GM18951 (cell line): ENCODE measurements at regions not wholly inside any gene's neighbourhood (a gene's known extent, or its start where the extent isn't known, plus 50 kb on each side); places are given as distances from the start of the nearest gene placed in this dataset.

Experiments used
- POLR2A ChIP-seq: IDR thresholded peaks from 4 replicates; pipeline ENCODE4 v1.6.1; 2011; ENCODE audit warnings: mild to moderate bottlenecking; ENCODE audit not compliant: insufficient read length, insufficient read depth; ENCODE audit errors: extremely low read depth
- in situ Hi-C: fragments of 300-500 bp; cut with MboI; formaldehyde crosslinking; loops from one replicate; pipeline ENCODE4 v1.12.0; 2022; ENCODE audit warnings: low sequenced_read_pairs, mixed read lengths, inconsistent platforms; ENCODE audit not compliant: unreplicated experiment

DNA sequence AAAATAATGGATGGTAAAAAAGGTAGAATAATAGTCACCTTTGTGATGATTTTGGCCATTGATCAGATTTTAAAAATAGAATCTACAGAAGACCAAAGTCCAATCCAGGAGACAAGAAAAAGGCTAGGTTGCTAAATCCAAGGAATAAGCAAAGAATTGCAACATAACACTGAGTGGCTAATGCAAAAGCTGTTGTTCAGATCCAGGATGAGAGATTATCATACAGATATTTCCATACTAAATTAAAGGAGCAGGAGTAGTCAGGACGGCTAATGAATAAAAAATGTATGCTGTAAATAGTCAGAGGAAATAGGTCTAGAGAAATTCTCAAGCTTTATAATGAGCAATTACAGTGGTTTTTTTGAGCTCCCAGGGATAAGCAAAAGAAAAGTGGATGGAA is 745.9 kb upstream of the ACVR2A start:
- in situ Hi-C loops = loop anchor here (25.0 kb wide), 1 partner anchor 238 kb away; no protein-coding TSS in a partner anchor
- TF ChIP-seq POLR2A = no peak

DNA sequence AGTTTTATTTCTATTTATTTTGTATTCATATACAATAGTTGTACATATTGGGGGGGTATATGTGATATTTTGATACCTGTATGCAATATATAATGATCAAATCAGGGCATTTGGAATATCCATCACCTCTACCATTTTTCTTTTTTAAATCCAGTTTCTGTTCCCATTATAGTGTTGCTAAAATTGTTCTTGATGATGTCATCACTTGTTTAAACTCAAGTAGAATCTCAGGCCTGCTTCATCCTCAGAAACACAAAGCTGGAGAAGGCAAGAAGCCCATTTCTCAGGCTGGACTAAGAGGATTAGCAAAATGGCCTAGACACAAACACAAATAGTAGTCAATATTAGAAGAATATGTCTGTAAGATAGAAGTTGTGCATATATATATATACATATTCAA is 747.1 kb upstream of the ACVR2A start:
- TF ChIP-seq POLR2A = no peak
- in situ Hi-C loops = loop anchor here (25.0 kb wide), 1 partner anchor 240 kb away; no protein-coding TSS in a partner anchor

DNA sequence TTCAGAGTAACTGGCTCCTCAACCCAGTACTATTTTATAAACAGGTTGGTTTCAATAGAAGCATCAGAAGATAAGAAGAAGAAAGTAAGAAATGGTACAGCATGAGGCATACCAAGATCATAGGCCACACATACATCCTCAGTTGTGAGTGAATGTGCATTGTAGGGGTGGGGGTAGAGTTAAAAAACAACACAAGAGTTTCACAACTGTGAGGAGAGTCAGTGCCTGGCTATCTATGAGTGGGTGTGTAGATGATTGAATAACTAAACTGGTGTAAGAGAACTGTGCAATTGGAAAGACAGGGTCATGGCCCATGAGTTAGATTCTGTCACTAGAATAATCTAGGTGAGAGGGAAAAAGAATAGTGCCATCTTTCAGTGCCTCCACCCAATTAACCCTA is 748.2 kb upstream of the ACVR2A start:
- TF ChIP-seq POLR2A = no peak
- in situ Hi-C loops = loop anchor here (25.0 kb wide), 1 partner anchor 241 kb away; no protein-coding TSS in a partner anchor

DNA sequence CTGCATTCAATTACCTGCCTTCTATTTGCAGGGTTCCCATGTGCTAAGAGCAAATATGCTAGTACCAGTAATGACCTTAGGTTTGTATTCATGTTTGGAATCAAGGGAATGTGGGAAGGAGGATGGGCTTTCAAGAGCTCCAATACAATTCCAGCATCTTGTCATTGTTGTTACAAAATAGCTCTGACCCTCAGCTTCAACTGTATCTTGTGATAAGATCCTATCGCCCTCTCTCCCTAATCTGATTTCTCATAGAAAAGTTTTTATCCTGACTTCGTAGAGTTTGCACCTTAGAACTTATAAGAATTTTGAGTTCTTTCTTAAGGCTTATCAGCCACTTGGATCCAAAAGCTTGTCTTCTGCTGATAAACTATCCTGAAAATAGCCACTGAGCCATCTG is 749.5 kb upstream of the ACVR2A start:
- in situ Hi-C loops = loop anchor here (25.0 kb wide), 1 partner anchor 242 kb away; no protein-coding TSS in a partner anchor
- TF ChIP-seq POLR2A = no peak

DNA sequence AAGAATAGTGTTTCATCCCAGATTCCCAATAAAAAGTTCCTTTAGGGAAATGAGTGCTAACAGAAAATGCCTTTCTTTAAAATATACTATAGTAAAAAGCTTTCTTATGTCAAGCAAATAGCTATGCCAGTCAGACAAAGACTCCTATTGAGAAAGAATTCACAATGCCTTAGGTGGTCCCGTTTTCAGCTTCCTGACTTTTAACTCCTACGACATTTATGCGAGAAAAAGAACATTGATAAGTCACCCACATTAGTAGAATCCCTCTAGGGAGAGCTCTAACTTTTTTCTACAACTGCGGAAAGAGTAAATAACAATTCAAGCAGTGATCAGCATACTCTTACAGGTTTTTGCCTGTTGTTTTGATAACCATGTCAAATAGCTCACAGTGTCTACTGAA is 750.8 kb upstream of the ACVR2A start:
- no peak for TF ChIP-seq POLR2A
- in situ Hi-C loops = loop anchor here (25.0 kb wide), 1 partner anchor 243 kb away; no protein-coding TSS in a partner anchor

DNA sequence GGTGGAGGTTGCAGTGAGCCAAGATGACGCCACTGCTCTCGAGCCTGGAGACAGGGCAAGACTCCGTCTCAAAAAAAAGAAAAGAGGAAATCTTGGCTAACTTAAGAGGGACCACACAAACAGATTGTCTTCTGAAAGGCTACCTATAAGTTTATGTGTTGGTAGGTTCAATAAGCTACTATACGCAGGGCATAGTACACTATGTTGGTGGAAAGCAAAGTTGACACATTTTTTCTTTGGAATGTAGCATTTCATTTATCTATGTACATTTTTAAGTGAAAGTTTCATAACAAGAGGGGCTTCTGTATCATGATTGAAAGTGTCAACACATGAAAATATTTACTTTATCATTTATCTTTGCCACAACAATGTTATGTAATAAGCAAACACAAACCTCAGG is 752.6 kb upstream of the ACVR2A start:
- no peak for TF ChIP-seq POLR2A
- in situ Hi-C loops = loop anchor here (25.0 kb wide), 1 partner anchor 245 kb away; no protein-coding TSS in a partner anchor

DNA sequence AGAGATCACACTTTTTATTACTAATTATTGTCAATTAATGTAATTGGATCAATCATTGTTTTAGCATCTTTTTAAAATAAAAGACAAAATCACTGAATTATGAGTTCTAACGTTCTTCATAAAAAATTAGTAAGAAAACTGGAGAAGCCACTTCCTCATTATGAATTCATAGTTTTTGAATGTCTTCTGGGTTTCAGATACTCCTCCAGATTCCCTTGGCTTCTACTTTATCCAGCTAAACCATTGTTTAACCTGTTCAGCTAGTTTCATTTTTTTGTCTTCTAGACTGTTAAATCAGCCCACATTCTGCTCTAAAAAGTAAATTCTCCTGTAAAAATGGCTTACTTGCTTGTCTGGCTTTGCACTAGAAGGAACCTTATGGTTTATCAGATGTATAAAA is 753.4 kb upstream of the ACVR2A start:
- TF ChIP-seq POLR2A = no peak
- in situ Hi-C loops = loop anchor here (25.0 kb wide), 1 partner anchor 246 kb away; no protein-coding TSS in a partner anchor

DNA sequence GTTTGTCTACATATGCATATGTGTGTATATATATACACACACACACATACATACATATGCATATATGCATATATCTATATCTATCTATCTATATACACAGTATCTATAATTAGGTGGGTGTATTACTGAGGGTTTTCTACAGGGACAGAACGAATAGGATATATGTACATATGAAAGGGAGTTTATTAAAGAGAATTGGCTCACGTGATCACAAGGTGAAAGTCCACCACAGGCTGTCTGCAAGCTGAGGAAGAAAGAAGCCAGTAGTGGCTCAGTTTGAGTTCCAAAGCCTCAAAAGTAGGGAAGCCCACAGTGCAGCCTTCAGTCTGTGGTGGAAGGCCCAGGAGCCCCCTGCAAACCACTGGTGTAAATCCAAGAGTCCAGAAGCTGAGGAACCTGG is 756.0 kb upstream of the ACVR2A start:
- TF ChIP-seq POLR2A = no peak
- in situ Hi-C loops = loop anchor here (25.0 kb wide), 1 partner anchor 248 kb away; no protein-coding TSS in a partner anchor

DNA sequence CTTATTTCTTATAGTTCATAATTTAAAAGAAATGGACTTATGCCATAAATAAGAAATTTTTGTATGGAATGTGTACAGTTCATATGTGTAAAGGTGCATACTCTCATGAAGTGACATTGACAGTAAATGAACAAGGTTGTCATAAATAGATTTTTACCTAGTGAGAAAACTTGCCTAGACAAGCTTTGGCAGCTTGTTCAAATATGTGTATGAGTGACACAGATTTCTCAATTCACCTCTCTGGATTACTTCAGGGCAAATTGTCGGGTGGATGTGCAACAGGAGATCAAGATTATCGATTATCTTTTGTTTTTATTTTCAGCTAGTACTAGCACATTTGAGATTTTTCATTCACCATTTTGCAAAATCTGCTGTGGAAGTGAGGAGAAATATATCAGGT is 758.1 kb upstream of the ACVR2A start:
- TF ChIP-seq POLR2A = no peak

DNA sequence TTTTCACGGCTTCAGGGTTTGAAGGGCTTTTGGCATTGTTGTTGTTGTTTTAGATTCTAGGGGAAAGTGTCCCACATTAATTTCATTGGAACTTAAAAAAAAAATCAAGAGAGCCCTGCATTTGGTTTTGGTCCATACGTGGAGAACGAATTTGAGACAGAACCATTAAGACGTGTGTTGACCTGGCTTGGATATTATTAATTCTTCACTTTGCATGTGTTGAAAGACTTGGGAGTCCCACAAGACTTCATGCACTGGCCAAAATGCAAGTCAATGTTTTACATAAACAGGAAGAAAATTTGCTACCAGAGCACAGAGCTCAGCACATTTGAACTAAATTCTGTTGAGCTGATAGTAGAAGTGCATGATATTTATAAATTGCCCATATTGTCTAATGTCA is 761.2 kb upstream of the ACVR2A start:
- no peak for TF ChIP-seq POLR2A
- in situ Hi-C loops = loop anchor here (25.0 kb wide), 1 partner anchor 254 kb away; no protein-coding TSS in a partner anchor

More for the DNA sequence above, 758.1 kb upstream of the ACVR2A start:
- in situ Hi-C loops = loop anchor here (25.0 kb wide), 1 partner anchor 251 kb away; no protein-coding TSS in a partner anchor

DNA sequence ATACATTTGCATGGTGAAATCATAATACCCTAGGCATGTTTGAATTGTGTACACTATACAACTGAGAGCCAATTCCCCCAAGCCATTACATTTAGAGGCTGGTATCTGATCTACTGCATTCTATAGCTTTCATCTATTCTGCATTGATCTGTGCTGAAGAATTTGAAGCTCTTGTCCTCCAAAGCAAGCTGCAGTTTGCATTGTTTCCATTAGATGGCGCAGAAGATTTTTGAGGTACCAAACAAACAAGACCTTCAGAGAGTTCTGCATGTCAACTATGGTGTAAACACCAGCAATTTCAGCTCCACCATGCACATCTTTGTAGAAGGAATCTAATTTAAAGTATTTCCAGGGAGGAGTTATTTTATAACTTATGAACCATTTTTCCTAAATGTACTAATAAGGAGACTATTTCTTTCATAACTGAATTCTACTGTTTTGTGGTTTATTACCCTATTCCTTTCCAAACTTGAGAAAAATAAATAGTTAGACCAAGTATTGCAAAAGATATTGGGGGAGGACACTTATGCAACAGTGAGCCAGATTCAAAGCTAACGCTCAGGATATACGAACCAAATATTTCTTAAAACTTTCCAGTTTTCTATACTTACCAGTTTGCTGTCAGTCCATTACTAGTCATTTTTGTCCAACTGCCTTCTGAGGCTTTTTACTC is 761.8 kb upstream of the ACVR2A start:
- in situ Hi-C loops = loop anchor here (25.0 kb wide), 1 partner anchor 254 kb away; no protein-coding TSS in a partner anchor
- TF ChIP-seq POLR2A = no peak

DNA sequence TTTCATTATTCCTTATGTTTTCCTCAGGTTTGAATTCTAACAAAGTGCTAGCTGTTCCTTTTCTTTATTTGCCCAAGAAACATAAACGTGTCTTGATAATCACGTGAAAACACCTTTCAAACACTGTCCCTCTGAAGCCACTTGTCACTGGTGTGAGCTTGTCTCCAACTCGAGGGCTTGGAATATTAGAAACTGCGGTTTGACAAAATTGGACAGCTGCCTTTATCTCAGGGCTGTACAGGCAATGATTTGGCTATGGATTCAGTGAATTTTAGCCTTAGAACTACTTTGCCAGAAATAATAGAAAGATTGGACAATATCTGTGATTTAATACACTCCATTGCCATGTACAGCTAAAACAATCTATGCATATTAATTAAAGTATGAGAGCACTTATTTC is 763.0 kb upstream of the ACVR2A start:
- no peak for TF ChIP-seq POLR2A
- in situ Hi-C loops = loop anchor here (25.0 kb wide), 1 partner anchor 255 kb away; no protein-coding TSS in a partner anchor

DNA sequence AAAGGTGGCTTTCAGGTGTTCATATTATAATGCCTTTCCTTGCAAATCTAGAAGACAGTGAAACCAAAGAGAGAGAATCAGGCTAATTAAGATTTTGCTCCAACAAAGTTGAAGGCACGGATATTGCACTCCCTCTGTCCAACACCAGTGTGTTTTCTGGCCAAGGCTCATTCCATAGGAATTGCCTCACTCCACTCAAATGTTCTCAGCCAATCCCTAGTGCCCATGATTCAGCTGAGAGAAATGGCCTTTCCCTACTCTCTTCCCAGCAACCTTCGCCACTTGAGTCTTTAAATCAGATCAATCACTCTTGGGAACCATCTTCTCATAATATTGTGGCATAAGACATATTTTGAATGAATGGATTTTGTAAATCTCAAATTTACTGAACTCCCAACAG is 768.2 kb upstream of the ACVR2A start:
- in situ Hi-C loops = loop anchor here (10.0 to 25.0 kb wide), 2 partner anchors 261 to 838 kb away; no protein-coding TSS in a partner anchor
- no peak for TF ChIP-seq POLR2A

DNA sequence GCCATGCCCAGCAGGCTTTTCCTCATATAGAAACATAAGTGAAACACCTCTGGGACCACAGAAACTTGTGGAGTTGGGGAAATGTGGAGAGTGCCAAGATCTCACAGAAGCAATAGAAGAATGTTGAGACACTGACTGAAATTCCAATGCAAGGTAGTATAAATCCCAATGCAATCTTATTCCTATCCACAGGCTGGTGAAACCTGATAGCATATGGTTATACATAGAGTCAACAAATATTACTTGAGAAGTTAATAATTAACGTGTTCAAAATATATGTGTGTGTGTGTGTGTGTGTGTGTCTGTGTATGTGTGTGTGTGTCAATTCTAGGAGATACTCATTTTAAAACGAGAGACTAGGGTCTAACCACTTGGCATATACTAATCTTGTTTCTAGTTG is 776.8 kb upstream of the ACVR2A start:
- in situ Hi-C loops = no loop called here
- TF ChIP-seq POLR2A = no peak
